ENCODE measurements at regions not wholly inside any gene's neighbourhood (a gene's known extent, or its start where the extent isn't known, plus 50 kb on each side); places are given as distances from the start of the nearest gene placed in this dataset.

GRCh38 chr10:94115725-94116124 lies 122.0 kb downstream of the PLCE1 start:
- TF ChIP-seq TAF1 (IDR thresholded peaks at IDR 0.05; ENCODE audit: low read depth, low read length) (no peak), POLR2A (IDR thresholded peaks at IDR 0.05; ENCODE audit: low read depth, low read length) (no peak)

Measured in GM12891 (cell line).